HEK293 (cell line): ENCODE measurements at regions not wholly inside any gene's neighbourhood (a gene's known extent, or its start where the extent isn't known, plus 50 kb on each side); places are given as distances from the start of the nearest gene placed in this dataset.
"Not testable (repeated sequence)": the region's sequence is repeated elsewhere in the genome, so short reads cannot be mapped to it uniquely, and the experiment has no call there.

Source experiments
- MEIS1 ChIP-seq: sonication (generic); formaldehyde crosslinking; IDR thresholded peaks from 2 replicates; pipeline ENCODE4 v1.8.1; 2022; ENCODE audit warnings: missing genetic modification reagents, mild to moderate bottlenecking, borderline replicate concordance
- ZBTB21 ChIP-seq: fragments of 450-650 bp; formaldehyde crosslinking; IDR thresholded peaks from 2 replicates; pipeline ENCODE4 v1.5.1; 2017; ENCODE audit warnings: missing biosample characterization, missing genetic modification characterization
- ZNF311 ChIP-seq: fragments of 450-650 bp; formaldehyde crosslinking; IDR thresholded peaks from 2 replicates; pipeline ENCODE4 v1.5.1; 2017; ENCODE audit warnings: missing biosample characterization, missing genetic modification characterization, borderline replicate concordance
- TF ChIP-seq, protein P1 (sequence below): fragments of 450-650 bp; formaldehyde crosslinking; IDR thresholded peaks from 2 replicates; pipeline ENCODE4 v1.5.1; 2016; ENCODE audit warnings: missing biosample characterization, missing genetic modification characterization

DNA sequence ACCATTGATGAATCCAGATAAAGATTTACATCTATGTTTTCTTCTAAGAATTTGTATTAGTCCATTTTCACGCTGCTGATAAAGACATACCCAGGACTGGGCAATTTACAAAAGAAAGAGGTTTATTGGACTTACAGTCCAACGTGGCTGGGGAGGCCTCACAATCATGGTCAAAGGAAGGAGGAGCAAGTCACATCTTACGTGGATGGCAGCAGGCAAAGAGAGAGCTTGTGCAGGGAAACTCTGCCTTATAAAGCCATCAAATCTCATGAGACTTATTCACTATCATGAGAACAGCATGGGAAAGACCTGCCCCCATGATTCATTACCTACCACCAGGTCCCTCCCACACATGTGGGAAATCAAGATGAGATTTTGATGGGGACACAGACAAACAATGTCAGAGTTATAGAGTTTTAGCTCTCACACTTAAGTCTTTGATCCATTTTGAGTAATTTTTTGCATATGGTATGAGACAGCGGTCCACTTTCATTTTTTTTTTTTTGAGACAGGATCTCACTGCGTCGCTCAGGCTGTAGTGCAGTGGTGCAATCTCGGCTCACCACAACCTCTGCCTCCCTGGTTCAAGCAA is 53.5 kb upstream of the JADE2 start:
- TF ChIP-seq MEIS1; ZBTB21 (tag by site-specific recombination); ZNF311: not testable (repeated sequence)
- TF ChIP-seq, protein P1, sequence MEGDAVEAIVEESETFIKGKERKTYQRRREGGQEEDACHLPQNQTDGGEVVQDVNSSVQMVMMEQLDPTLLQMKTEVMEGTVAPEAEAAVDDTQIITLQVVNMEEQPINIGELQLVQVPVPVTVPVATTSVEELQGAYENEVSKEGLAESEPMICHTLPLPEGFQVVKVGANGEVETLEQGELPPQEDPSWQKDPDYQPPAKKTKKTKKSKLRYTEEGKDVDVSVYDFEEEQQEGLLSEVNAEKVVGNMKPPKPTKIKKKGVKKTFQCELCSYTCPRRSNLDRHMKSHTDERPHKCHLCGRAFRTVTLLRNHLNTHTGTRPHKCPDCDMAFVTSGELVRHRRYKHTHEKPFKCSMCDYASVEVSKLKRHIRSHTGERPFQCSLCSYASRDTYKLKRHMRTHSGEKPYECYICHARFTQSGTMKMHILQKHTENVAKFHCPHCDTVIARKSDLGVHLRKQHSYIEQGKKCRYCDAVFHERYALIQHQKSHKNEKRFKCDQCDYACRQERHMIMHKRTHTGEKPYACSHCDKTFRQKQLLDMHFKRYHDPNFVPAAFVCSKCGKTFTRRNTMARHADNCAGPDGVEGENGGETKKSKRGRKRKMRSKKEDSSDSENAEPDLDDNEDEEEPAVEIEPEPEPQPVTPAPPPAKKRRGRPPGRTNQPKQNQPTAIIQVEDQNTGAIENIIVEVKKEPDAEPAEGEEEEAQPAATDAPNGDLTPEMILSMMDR: not testable (repeated sequence)
